Thyroid gland (tissue), 4 donors: ENCODE measurements at regions not wholly inside any gene's neighbourhood (a gene's known extent, or its start where the extent isn't known, plus 50 kb on each side); places are given as distances from the start of the nearest gene placed in this dataset.

Experiments
- POLR2A ChIP-seq, 2 donors: fragments of 450-650 bp; IDR thresholded peaks; one replicate each; pipeline ENCODE4 v1.6.1; 2017; ENCODE audit warnings: antibody characterized with exemption in 2 of 2, mild to moderate bottlenecking in 2 of 2, moderate library complexity in 1 of 2
- TF ChIP-seq, protein P1 (sequence below), 6 experiments: fragments of 200-600 bp in 3 of 6; fragments of 450-650 bp in 3 of 6; sonication (generic) in 3 of 6; IDR thresholded peaks; one replicate each; pipeline ENCODE4 v1.5.1; 2016 to 2019; ENCODE audit warnings: antibody characterized with exemption in 6 of 6, mild to moderate bottlenecking in 2 of 6, inconsistent platforms in 1 of 6, moderate library complexity in 1 of 6

DNA sequence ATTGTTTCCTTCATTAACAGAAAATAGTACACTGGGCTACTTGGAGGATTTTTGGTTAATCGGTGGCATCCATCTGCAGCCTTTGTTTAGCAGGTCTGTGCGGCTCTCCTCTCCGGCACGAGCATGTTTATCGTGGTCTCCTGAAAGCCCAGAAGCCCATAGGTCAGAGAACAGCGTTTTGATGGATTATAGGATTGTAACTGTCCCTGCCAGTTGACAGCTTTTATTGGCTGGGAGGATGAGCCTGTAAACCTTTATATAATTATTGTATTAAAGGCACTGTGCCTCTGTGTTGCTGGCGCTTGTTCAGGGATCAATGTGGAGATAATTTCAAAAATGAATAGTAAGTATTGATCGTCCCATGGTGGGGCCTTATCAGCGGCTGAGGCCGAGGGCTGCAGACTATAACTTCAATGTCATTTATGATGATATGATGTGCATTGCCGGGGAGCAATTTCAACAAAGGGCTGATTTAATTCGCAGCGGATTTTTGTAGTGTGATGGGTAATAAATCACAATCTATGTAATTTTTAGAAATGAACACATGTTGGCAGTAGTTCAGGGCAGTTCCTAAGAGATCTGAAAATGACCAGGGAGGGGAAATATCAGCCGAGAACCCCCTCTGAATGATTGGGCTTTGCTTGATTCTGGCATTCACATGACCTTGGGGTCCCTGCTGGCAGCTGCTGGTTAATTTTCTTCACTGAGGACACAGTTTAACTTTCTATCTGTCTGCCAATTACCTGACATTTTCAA lies 736.1 kb downstream of the GALR1 start:
- TF ChIP-seq, protein P1, sequence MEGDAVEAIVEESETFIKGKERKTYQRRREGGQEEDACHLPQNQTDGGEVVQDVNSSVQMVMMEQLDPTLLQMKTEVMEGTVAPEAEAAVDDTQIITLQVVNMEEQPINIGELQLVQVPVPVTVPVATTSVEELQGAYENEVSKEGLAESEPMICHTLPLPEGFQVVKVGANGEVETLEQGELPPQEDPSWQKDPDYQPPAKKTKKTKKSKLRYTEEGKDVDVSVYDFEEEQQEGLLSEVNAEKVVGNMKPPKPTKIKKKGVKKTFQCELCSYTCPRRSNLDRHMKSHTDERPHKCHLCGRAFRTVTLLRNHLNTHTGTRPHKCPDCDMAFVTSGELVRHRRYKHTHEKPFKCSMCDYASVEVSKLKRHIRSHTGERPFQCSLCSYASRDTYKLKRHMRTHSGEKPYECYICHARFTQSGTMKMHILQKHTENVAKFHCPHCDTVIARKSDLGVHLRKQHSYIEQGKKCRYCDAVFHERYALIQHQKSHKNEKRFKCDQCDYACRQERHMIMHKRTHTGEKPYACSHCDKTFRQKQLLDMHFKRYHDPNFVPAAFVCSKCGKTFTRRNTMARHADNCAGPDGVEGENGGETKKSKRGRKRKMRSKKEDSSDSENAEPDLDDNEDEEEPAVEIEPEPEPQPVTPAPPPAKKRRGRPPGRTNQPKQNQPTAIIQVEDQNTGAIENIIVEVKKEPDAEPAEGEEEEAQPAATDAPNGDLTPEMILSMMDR (IDR thresholded peaks at IDR 0.05): no peak
- no peak for TF ChIP-seq POLR2A (IDR thresholded peaks at IDR 0.05)
